Vagina (tissue), 2 donors: ENCODE measurements at regions not wholly inside any gene's neighbourhood (a gene's known extent, or its start where the extent isn't known, plus 50 kb on each side); places are given as distances from the start of the nearest gene placed in this dataset.

Experiments used
- CTCF ChIP-seq, 3 experiments: fragments of 450-650 bp in 2 of 3; fragments of 200-600 bp in 1 of 3; sonication (generic) in 1 of 3; IDR thresholded peaks; one replicate each; pipeline ENCODE4 v1.5.1; 2017 to 2019; ENCODE audit warnings: antibody characterized with exemption in 3 of 3, mild to moderate bottlenecking in 2 of 3, moderate library complexity in 2 of 3
- POLR2A ChIP-seq, 2 donors: fragments of 450-650 bp; IDR thresholded peaks; one replicate each; pipeline ENCODE4 v1.6.1; 2017; ENCODE audit warnings: antibody characterized with exemption in 2 of 2, mild to moderate bottlenecking in 2 of 2, moderate library complexity in 2 of 2
- POLR2AphosphoS5 ChIP-seq, 2 donors: sonication (generic); formaldehyde crosslinking; IDR thresholded peaks; one replicate each; pipeline ENCODE4 v1.9.0; 2017; ENCODE audit warnings: antibody characterized with exemption in 2 of 2, mild to moderate bottlenecking in 2 of 2, low read depth in 1 of 2; ENCODE audit not compliant: insufficient read depth in 1 of 2

GRCh38 chr3:88812576-88812975, 294.8 kb upstream of the EPHA3 start:
- no peak for TF ChIP-seq POLR2A (IDR thresholded peaks at IDR 0.05)
- TF ChIP-seq CTCF (IDR thresholded peaks at IDR 0.05): no peak
- no peak for TF ChIP-seq POLR2AphosphoS5 (IDR thresholded peaks at IDR 0.05; ENCODE audit: insufficient read depth in 1 of 2, low read depth in 1 of 2)
